HG03175 (cell line): ENCODE measurements at regions not wholly inside any gene's neighbourhood (a gene's known extent, or its start where the extent isn't known, plus 50 kb on each side); places are given as distances from the start of the nearest gene placed in this dataset.

Experiments used
- ATAC-seq: cut with Tn5 transposase; IDR thresholded peaks from one replicate; pipeline ENCODE4 v1.9.1; 2021; ENCODE audit warnings: mild to moderate bottlenecking, moderate library complexity; ENCODE audit not compliant: unreplicated experiment

GRCh38 chr6:79777713-79778579 lies 146.8 kb downstream of the SH3BGRL2 start:
- peak; percentile 94 for ATAC-seq

GRCh38 chr6:79776076-79776475 lies 144.9 kb downstream of the SH3BGRL2 start:
- no peak for ATAC-seq

- ATAC-seq = no peak
Measured at GRCh38 chr6:79775222-79775621, 144.1 kb downstream of the SH3BGRL2 start.

GRCh38 chr6:79764747-79765146 lies 133.6 kb downstream of the SH3BGRL2 start:
- no peak for ATAC-seq

- no peak for ATAC-seq
Measured at GRCh38 chr6:79763301-79763700, 132.2 kb downstream of the SH3BGRL2 start.

GRCh38 chr6:79762370-79762769 lies 131.2 kb downstream of the SH3BGRL2 start:
- ATAC-seq = no peak

- no peak for ATAC-seq
Measured at GRCh38 chr6:79756496-79756895, 125.4 kb downstream of the SH3BGRL2 start.

GRCh38 chr6:79755967-79756366 lies 124.8 kb downstream of the SH3BGRL2 start:
- ATAC-seq = no peak
